Fibroblast of villous mesenchyme (primary cell): ENCODE measurements at regions not wholly inside any gene's neighbourhood (a gene's known extent, or its start where the extent isn't known, plus 50 kb on each side); places are given as distances from the start of the nearest gene placed in this dataset.

ENCODE experiments used
- DNase-seq: peaks from one replicate; pipeline ENCODE4 v3.0.0-alpha.2; 2010; ENCODE audit warnings: low read depth
- H3K4me3 ChIP-seq: 2 replicates; pipeline ENCODE4 v1.5.1; 2011; ENCODE audit warnings: low read depth, mild to moderate bottlenecking, low read length
- TF ChIP-seq, protein P1 (sequence below): IDR thresholded peaks from 2 replicates; pipeline ENCODE4 v1.5.1; 2012; ENCODE audit warnings: low read depth, mild to moderate bottlenecking, low read length; ENCODE audit not compliant: insufficient read depth

DNA sequence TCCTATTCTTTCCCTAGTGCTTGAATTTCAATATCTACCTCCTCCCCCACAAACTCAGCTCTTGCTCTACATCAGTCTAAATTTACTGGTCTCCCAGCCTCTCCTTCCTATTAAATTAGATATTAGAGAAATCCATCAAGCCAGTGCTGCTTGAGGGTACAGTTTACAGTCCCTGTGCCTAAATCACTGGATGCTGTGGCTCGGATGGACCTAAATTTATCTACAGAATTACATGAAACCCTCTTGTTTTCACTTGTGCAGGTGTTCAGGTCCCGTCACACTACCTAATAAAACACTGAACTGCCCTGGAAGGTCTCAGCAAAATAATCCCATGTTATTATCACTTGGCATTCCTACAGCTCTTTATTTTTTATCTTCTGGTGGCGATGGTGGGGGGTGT, 134.7 kb upstream of the E2F8 start:
- no peak for DNase-seq
- TF ChIP-seq, protein P1, sequence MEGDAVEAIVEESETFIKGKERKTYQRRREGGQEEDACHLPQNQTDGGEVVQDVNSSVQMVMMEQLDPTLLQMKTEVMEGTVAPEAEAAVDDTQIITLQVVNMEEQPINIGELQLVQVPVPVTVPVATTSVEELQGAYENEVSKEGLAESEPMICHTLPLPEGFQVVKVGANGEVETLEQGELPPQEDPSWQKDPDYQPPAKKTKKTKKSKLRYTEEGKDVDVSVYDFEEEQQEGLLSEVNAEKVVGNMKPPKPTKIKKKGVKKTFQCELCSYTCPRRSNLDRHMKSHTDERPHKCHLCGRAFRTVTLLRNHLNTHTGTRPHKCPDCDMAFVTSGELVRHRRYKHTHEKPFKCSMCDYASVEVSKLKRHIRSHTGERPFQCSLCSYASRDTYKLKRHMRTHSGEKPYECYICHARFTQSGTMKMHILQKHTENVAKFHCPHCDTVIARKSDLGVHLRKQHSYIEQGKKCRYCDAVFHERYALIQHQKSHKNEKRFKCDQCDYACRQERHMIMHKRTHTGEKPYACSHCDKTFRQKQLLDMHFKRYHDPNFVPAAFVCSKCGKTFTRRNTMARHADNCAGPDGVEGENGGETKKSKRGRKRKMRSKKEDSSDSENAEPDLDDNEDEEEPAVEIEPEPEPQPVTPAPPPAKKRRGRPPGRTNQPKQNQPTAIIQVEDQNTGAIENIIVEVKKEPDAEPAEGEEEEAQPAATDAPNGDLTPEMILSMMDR: no peak

DNA sequence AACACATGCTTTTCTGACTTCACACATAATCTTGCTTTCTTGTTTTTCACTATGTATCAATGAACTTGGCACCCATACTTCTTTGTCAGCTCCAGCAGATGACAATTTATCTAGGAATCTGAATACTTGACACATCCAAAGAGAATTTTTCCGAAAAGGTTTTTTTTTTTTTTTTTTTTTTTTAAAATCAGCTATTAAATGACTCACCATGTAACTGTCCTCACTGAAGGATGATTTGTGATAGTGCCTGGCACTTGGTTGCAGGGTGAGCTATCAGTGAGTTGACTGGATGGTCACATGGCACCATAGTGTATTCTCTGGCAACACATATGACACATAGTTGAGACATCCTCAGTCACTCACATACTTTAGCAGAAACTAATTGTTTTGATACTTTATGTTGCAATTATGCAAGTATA, 133.4 kb upstream of the E2F8 start:
- peak; percentile 79 for DNase-seq
- TF ChIP-seq, protein P1: no peak
- no peak overlapping the region for H3K4me3 ChIP-seq

More for the DNA sequence above, 134.7 kb upstream of the E2F8 start:
- no peak overlapping the region for H3K4me3 ChIP-seq

DNA sequence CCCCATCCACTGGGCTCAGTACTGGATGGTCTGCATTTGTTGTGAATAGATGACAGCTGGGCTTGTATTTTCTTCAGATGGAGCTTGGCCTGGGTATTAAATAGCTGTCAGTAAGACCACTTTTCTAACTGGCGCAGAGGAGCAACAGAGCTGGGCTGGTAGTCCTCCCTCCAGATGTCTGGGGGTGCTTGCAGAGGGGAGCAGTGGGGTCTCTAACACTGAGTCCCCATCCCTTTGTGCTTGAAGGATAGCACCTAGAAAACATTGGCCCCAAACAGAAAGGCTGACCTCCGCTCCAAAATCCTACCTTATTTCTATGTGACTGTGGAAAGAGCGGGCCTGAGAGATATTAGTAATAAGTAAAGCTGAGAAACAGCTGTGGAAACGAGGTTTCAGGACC, 131.6 kb upstream of the E2F8 start:
- DNase-seq: no peak
- TF ChIP-seq, protein P1: no peak
- no peak overlapping the region for H3K4me3 ChIP-seq

DNA sequence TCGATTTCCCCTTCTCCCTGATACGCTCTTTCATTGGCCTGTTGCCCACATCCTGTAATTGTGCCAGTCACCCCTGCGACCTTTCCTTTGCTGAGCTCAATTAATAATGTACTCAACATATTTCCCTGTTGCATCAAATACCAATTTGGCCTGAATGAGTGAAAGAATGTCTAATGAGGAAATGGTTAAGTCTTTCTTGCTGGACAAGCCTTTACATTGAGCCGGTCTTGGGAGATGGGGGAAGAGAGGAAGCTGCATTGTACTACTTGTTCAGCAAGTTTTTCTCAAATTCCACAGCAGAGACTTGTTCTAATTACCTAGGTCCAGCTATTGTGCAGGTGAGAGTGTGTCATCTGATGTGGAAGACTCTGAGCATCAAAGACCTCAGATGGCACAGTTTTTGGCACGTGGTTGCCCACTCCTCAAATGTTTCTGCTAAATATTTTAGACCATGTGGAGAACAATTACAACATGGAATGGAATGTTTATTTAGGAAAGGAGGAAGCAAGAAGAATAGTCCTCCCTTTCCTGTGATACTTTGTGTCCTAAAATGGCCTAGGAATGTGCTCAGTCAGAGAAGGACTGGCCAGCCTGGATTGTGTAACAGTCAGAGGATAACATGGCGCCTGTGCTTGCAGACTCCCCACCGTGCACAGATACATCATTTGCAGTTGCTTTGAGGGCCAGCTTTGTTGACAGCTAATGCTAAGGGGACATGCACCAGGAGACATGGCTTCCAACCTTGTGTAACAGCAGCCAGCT, 129.5 kb upstream of the E2F8 start:
- H3K4me3 ChIP-seq: no peak overlapping the region
- TF ChIP-seq, protein P1: no peak
- DNase-seq: peak; percentile 44

DNA sequence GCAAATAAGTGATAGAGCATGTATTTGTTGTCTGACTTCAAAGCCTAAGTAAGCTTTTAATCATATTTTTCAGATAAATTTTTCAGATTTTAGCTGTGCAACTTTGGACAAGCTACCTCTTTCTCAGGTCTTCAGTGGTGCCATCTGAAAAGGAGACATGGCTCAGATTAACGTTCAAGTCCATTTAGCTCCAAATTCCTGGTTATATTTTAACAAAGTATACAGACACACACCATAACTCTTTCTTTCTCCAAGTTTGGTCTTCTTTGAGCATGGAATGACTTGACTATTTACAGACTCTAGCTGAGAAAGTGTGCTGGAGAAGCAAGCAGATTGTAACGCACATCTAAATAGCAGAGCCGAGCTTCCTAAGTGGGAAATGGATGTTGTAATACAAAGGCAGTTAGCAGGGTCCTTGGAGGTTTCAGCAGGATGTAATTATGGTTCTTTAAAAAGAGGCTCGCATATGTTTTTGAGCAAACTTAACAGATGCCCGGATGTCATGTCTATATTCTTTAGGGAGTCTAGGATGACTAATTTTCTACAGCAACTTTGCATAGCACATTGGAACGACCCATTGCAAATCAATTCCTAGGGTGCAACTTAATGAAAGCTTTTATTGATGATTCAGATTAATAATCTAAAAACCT, 128.1 kb upstream of the E2F8 start:
- no peak overlapping the region for H3K4me3 ChIP-seq
- DNase-seq: peak; percentile 67
- TF ChIP-seq, protein P1: no peak

DNA sequence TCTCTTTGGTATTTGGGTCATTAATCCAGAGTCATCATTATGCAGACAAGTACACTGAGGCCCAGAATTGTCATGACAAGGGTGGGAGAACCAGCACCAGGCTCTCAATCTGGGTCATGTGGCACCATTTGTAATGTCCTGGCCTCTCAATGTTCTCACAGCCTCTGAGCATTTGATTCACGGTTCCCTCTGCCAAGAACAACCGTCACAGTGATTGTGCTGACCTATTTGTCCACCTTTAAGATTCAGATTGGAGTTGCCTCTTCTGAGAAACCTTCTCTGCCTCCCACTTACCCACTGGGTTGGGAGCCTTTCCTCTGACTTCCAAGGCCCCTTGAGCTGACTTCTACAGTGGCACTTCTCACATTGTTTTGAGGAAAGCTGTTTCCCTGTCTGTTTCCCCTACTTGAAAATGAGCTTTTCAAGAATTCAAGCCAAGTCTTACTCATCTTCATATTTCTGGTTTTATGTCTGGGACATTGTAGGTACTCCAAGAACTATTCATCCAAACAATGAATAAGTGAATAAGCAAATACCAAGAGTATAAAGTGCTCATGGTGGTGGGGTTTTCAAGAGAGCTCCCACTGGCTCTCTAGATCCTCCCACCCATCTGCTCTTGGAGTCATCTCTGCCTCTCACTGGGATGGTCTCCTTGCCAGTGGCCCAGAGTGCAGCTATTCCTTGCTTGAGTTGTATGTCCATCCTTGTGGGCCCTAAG, 126.4 kb upstream of the E2F8 start:
- TF ChIP-seq, protein P1: no peak
- H3K4me3 ChIP-seq: no peak overlapping the region
- DNase-seq: peak; percentile 49
